Neural cell (in vitro differentiated cells): ENCODE measurements at regions not wholly inside any gene's neighbourhood (a gene's known extent, or its start where the extent isn't known, plus 50 kb on each side); places are given as distances from the start of the nearest gene placed in this dataset.

Experiments used
- H2AFZ ChIP-seq: fragments of 200-600, 300-800 bp; sonication (generic), shearing (Covaris generic); 2 replicates; pipeline ENCODE4 v1.6.0; 2014; ENCODE audit warnings: low read depth, mild to moderate bottlenecking, antibody characterized with exemption, low read length, moderate library complexity
- H3F3A ChIP-seq: fragments of 200-600 bp; shearing (Covaris generic); 2 replicates; pipeline ENCODE4 v1.6.1; 2016; ENCODE audit warnings: mild to moderate bottlenecking, moderate library complexity, mixed read lengths, antibody characterized with exemption, low read length; ENCODE audit not compliant: insufficient read depth, poor library complexity, severe bottlenecking
- H3K27ac ChIP-seq: fragments of 200-600, 300-800 bp; sonication (generic), shearing (Covaris generic); 2 replicates; pipeline ENCODE4 v1.5.1; 2014; ENCODE audit warnings: mild to moderate bottlenecking, low read length, moderate library complexity
- H3K27me3 ChIP-seq: fragments of 300-800, 200-600 bp; sonication (generic), shearing (Covaris generic); 2 replicates; pipeline ENCODE4 v1.6.0; 2014; ENCODE audit warnings: mild to moderate bottlenecking, low read depth, low read length, moderate library complexity; ENCODE audit not compliant: insufficient read depth
- H3K36me3 ChIP-seq: fragments of 300-800, 200-600 bp; sonication (generic), shearing (Covaris generic); 2 replicates; pipeline ENCODE4 v1.5.1; 2014; ENCODE audit warnings: mild to moderate bottlenecking, antibody characterized with exemption, low read length, moderate library complexity; ENCODE audit not compliant: insufficient read depth
- H3K4me2 ChIP-seq: fragments of 300-800, 200-600 bp; sonication (generic), shearing (Covaris generic); 2 replicates; pipeline ENCODE4 v1.6.0; 2014; ENCODE audit warnings: mild to moderate bottlenecking, low read length
- H3K4me3 ChIP-seq: fragments of 300-800, 200-600 bp; sonication (generic), shearing (Covaris generic); 2 replicates; pipeline ENCODE4 v1.5.1; 2014; ENCODE audit warnings: mild to moderate bottlenecking, low read length, moderate library complexity
- H3K79me2 ChIP-seq: fragments of 200-600 bp; shearing (Covaris generic); replicated peaks from 2 replicates; pipeline ENCODE4 v1.6.0; 2014; ENCODE audit warnings: mild to moderate bottlenecking, low read length, moderate library complexity; ENCODE audit not compliant: insufficient read depth
- H3K9ac ChIP-seq: fragments of 300-800, 200-600 bp; sonication (generic), shearing (Covaris generic); 2 replicates; pipeline ENCODE4 v1.6.1; 2016; ENCODE audit warnings: mild to moderate bottlenecking, low read length, mixed read lengths
- H3K9me2 ChIP-seq: fragments of 200-600 bp; shearing (Covaris generic); 2 replicates; pipeline ENCODE4 v1.6.1; 2016; ENCODE audit warnings: mild to moderate bottlenecking, low read length, mixed read lengths; ENCODE audit not compliant: insufficient read depth
- H3K9me3 ChIP-seq: fragments of 200-600, 300-800 bp; sonication (generic), shearing (Covaris generic); 2 replicates; pipeline ENCODE4 v1.6.1; 2016; ENCODE audit warnings: mild to moderate bottlenecking, mixed run types, low read length, moderate library complexity, mixed read lengths
- H4K20me1 ChIP-seq: fragments of 200-600 bp; shearing (Covaris generic); 2 replicates; pipeline ENCODE4 v1.6.1; 2016; ENCODE audit warnings: mild to moderate bottlenecking, mixed run types; ENCODE audit not compliant: insufficient read depth
- CTCF ChIP-seq: fragments of 450-650 bp; IDR thresholded peaks from 2 replicates; pipeline ENCODE4 v1.5.1; 2014; ENCODE audit warnings: antibody characterized with exemption, mild to moderate bottlenecking, moderate library complexity; ENCODE audit not compliant: poor library complexity, severe bottlenecking
- EP300 ChIP-seq: fragments of 450-650 bp; conservative IDR thresholded peaks from 2 replicates; pipeline ENCODE4 v1.6.1; 2014; ENCODE audit warnings: antibody characterized with exemption, mild to moderate bottlenecking, moderate library complexity; ENCODE audit not compliant: poor library complexity, severe bottlenecking
- EZH2 ChIP-seq: fragments of 200-600, 300-800 bp; shearing (Covaris generic), sonication (generic); IDR thresholded peaks from 2 replicates; pipeline ENCODE4 v1.6.1; 2014; ENCODE audit warnings: antibody characterized with exemption, low read length, borderline replicate concordance, mild to moderate bottlenecking; ENCODE audit not compliant: insufficient read depth, poor library complexity, severe bottlenecking
- MXI1 ChIP-seq: fragments of 450-650 bp; conservative IDR thresholded peaks from 2 replicates; pipeline ENCODE4 v1.6.1; 2014; ENCODE audit warnings: antibody characterized with exemption, mild to moderate bottlenecking; ENCODE audit not compliant: poor library complexity, severe bottlenecking
- POLR2AphosphoS5 ChIP-seq: IDR thresholded peaks from 2 replicates; pipeline ENCODE4 v1.6.1; 2012
- RAD21 ChIP-seq: fragments of 450-650 bp; conservative IDR thresholded peaks from 2 replicates; pipeline ENCODE4 v1.6.1; 2014; ENCODE audit warnings: antibody characterized with exemption, mild to moderate bottlenecking, moderate library complexity
- REST ChIP-seq: IDR thresholded peaks from 2 replicates; pipeline ENCODE4 v1.6.1; 2012; ENCODE audit warnings: borderline replicate concordance
- SMC3 ChIP-seq: fragments of 450-650 bp; conservative IDR thresholded peaks from 2 replicates; pipeline ENCODE4 v1.6.1; 2014; ENCODE audit warnings: antibody characterized with exemption, mild to moderate bottlenecking, moderate library complexity; ENCODE audit not compliant: poor library complexity
- TAF1 ChIP-seq: IDR thresholded peaks from 2 replicates; pipeline ENCODE4 v1.6.1; 2012; ENCODE audit warnings: low read depth

GRCh38 chr20:53786071-53786444 lies 192.4 kb upstream of the ZNF217 start:
- H4K20me1 ChIP-seq, result no peaks in the 10 kb centered on the region
- no peaks in the 10 kb centered on the region for H3K36me3 ChIP-seq
- H3K4me3 ChIP-seq, result no peak overlapping the region
- TF ChIP-seq EZH2, result no peak
- TF ChIP-seq SMC3, result no peak
- TF ChIP-seq TAF1, result no peak
- TF ChIP-seq MXI1, result no peak
- no peak for TF ChIP-seq EP300
- no peak for TF ChIP-seq RAD21
- TF ChIP-seq REST, result no peak
- TF ChIP-seq CTCF, result no peak
- no peak for TF ChIP-seq POLR2AphosphoS5
- H3K27me3 ChIP-seq, result no peaks in the 10 kb centered on the region
- no peaks in the 10 kb centered on the region for H3K79me2 ChIP-seq
- H3K4me2 ChIP-seq, result no peak overlapping the region
- no peaks in the 10 kb centered on the region for H3F3A ChIP-seq
- H3K9me2 ChIP-seq, result no peaks in the 10 kb centered on the region
- H3K27ac ChIP-seq, result no peak overlapping the region
- no peaks in the 10 kb centered on the region for H3K9me3 ChIP-seq
- no peak overlapping the region for H2AFZ ChIP-seq
- no peak overlapping the region for H3K9ac ChIP-seq

- no peaks in the 10 kb centered on the region for H3K9me3 ChIP-seq
- no peak overlapping the region for H3K27ac ChIP-seq
- H3K4me3 ChIP-seq, result no peak overlapping the region
- no peak for TF ChIP-seq EP300
- TF ChIP-seq CTCF, result no peak
- TF ChIP-seq EZH2, result no peak
- TF ChIP-seq TAF1, result no peak
- no peaks in the 10 kb centered on the region for H3K27me3 ChIP-seq
- H3K79me2 ChIP-seq, result no peaks in the 10 kb centered on the region
- no peaks in the 10 kb centered on the region for H3F3A ChIP-seq
- H3K4me2 ChIP-seq, result no peak overlapping the region
- no peaks in the 10 kb centered on the region for H4K20me1 ChIP-seq
- no peak overlapping the region for H2AFZ ChIP-seq
- no peaks in the 10 kb centered on the region for H3K36me3 ChIP-seq
- no peak overlapping the region for H3K9ac ChIP-seq
- H3K9me2 ChIP-seq, result no peaks in the 10 kb centered on the region
Measured at GRCh38 chr20:53785320-53785719, 191.7 kb upstream of the ZNF217 start.
